ENCODE measurements at regions not wholly inside any gene's neighbourhood (a gene's known extent, or its start where the extent isn't known, plus 50 kb on each side); places are given as distances from the start of the nearest gene placed in this dataset.

GRCh38 chr2:172153156-172153555, 50.5 kb upstream of the DLX2 start:
- DNase-seq, result no peak
- no peaks in the 10 kb centered on the region for H3K9me3 Mint-ChIP-seq
- ATAC-seq, result no peak

GRCh38 chr2:172153757-172154156, 51.1 kb upstream of the DLX2 start:
- H3K9me3 Mint-ChIP-seq, result no peaks in the 10 kb centered on the region
- no peak for ATAC-seq
- H3K27me3 Mint-ChIP-seq (ENCODE audit: low read depth), result peaks cover 27% of the 10 kb centered on the region
- no peak for DNase-seq
- H3K4me3 Mint-ChIP-seq, result no peak overlapping the region
- peaks cover 2% of the 10 kb centered on the region for H3K4me1 Mint-ChIP-seq (ENCODE audit: low read depth)
- H3K36me3 Mint-ChIP-seq (ENCODE audit: insufficient read depth), result no peaks in the 10 kb centered on the region

More at GRCh38 chr2:172153156-172153555, 50.5 kb upstream of the DLX2 start:
- H3K36me3 Mint-ChIP-seq (ENCODE audit: insufficient read depth), result no peaks in the 10 kb centered on the region
- H3K4me3 Mint-ChIP-seq, result no peak overlapping the region
- peaks cover 27% of the 10 kb centered on the region for H3K27me3 Mint-ChIP-seq (ENCODE audit: low read depth)
- peaks cover 2% of the 10 kb centered on the region for H3K4me1 Mint-ChIP-seq (ENCODE audit: low read depth)

- DNase-seq, result no peak
- H3K36me3 Mint-ChIP-seq (ENCODE audit: insufficient read depth), result no peaks in the 10 kb centered on the region
- H3K4me3 Mint-ChIP-seq, result no peak overlapping the region
- peaks cover 2% of the 10 kb centered on the region for H3K4me1 Mint-ChIP-seq (ENCODE audit: low read depth)
- peaks cover 24% of the 10 kb centered on the region for H3K27me3 Mint-ChIP-seq (ENCODE audit: low read depth)
- no peaks in the 10 kb centered on the region for H3K9me3 Mint-ChIP-seq
- no peak for ATAC-seq
Measured at GRCh38 chr2:172155752-172156151, 53.1 kb upstream of the DLX2 start.

- ATAC-seq (no peak), DNase-seq (no peak)
- H3K36me3 Mint-ChIP-seq (ENCODE audit: insufficient read depth), result no peaks in the 10 kb centered on the region
- no peak overlapping the region for H3K4me3 Mint-ChIP-seq
- peaks cover 11% of the 10 kb centered on the region for H3K27me3 Mint-ChIP-seq (ENCODE audit: low read depth)
- H3K4me1 Mint-ChIP-seq (ENCODE audit: low read depth), result no peaks in the 10 kb centered on the region
- H3K9me3 Mint-ChIP-seq, result no peaks in the 10 kb centered on the region
Measured at GRCh38 chr2:172160839-172161238, 58.1 kb upstream of the DLX2 start.

GRCh38 chr2:172162225-172162733, 59.6 kb upstream of the DLX2 start:
- no peak for ATAC-seq

GRCh38 chr2:172162739-172163336, 60.1 kb upstream of the DLX2 start:
- Mint-ChIP-seq H3K4me1 (ENCODE audit: low read depth) (no peaks in the 10 kb centered on the region), H3K9me3 (no peaks in the 10 kb centered on the region), H3K36me3 (ENCODE audit: insufficient read depth) (no peaks in the 10 kb centered on the region), H3K27me3 (ENCODE audit: low read depth) (peaks cover 5% of the 10 kb centered on the region), H3K4me3 (no peak overlapping the region)
- ATAC-seq (no peak), DNase-seq (no peak)

More at GRCh38 chr2:172162225-172162733, 59.6 kb upstream of the DLX2 start:
- Mint-ChIP-seq H3K9me3 (no peaks in the 10 kb centered on the region), H3K4me1 (ENCODE audit: low read depth) (no peaks in the 10 kb centered on the region), H3K36me3 (ENCODE audit: insufficient read depth) (no peaks in the 10 kb centered on the region), H3K4me3 (no peak overlapping the region), H3K27me3 (ENCODE audit: low read depth) (peaks cover 7% of the 10 kb centered on the region)
- no peak for DNase-seq

- no peak for ATAC-seq
Measured at GRCh38 chr2:172168917-172169346, 66.2 kb upstream of the DLX2 start.

GRCh38 chr2:172169611-172170010, 66.9 kb upstream of the DLX2 start:
- Mint-ChIP-seq H3K4me3 (no peak overlapping the region), H3K4me1 (ENCODE audit: low read depth) (peaks cover 5% of the 10 kb centered on the region), H3K9me3 (no peaks in the 10 kb centered on the region), H3K36me3 (ENCODE audit: insufficient read depth) (no peaks in the 10 kb centered on the region), H3K27me3 (ENCODE audit: low read depth) (peaks cover 12% of the 10 kb centered on the region)
- ATAC-seq, result no peak
- DNase-seq, result no peak

More at GRCh38 chr2:172168917-172169346, 66.2 kb upstream of the DLX2 start:
- Mint-ChIP-seq H3K27me3 (ENCODE audit: low read depth) (peaks cover 15% of the 10 kb centered on the region), H3K4me3 (no peak overlapping the region), H3K4me1 (ENCODE audit: low read depth) (peaks cover 5% of the 10 kb centered on the region), H3K9me3 (no peaks in the 10 kb centered on the region), H3K36me3 (ENCODE audit: insufficient read depth) (no peaks in the 10 kb centered on the region)
- DNase-seq, result no peak

- Mint-ChIP-seq H3K36me3 (ENCODE audit: insufficient read depth) (no peaks in the 10 kb centered on the region), H3K4me1 (ENCODE audit: low read depth) (peaks cover 5% of the 10 kb centered on the region), H3K9me3 (peaks cover 8% of the 10 kb centered on the region), H3K4me3 (peak overlapping the region; percentile 68), H3K27me3 (ENCODE audit: low read depth) (peaks cover 10% of the 10 kb centered on the region)
- peak; percentile 54 for DNase-seq
- ATAC-seq, result peak; percentile 99
Measured at GRCh38 chr2:172172513-172173173, 69.9 kb upstream of the DLX2 start.

- H3K27me3 Mint-ChIP-seq (ENCODE audit: low read depth), result peaks cover 10% of the 10 kb centered on the region
Measured at GRCh38 chr2:172173174-172173706, 70.5 kb upstream of the DLX2 start.

GRCh38 chr2:172177581-172177980, 74.9 kb upstream of the DLX2 start:
- Mint-ChIP-seq H3K9me3 (peaks cover 8% of the 10 kb centered on the region), H3K36me3 (ENCODE audit: insufficient read depth) (no peaks in the 10 kb centered on the region), H3K4me3 (no peak overlapping the region), H3K4me1 (ENCODE audit: low read depth) (peaks cover 18% of the 10 kb centered on the region), H3K27me3 (ENCODE audit: low read depth) (peaks cover 7% of the 10 kb centered on the region)
- no peak for DNase-seq
- ATAC-seq, result no peak

More at GRCh38 chr2:172173174-172173706, 70.5 kb upstream of the DLX2 start:
- DNase-seq, result no peak
- H3K4me1 Mint-ChIP-seq (ENCODE audit: low read depth), result peaks cover 5% of the 10 kb centered on the region
- no peaks in the 10 kb centered on the region for H3K36me3 Mint-ChIP-seq (ENCODE audit: insufficient read depth)
- H3K4me3 Mint-ChIP-seq, result peak overlapping the region; percentile 68
- H3K9me3 Mint-ChIP-seq, result peaks cover 8% of the 10 kb centered on the region
- ATAC-seq, result no peak

GRCh38 chr2:172177996-172178395, 75.3 kb upstream of the DLX2 start:
- no peak for ATAC-seq
- peaks cover 8% of the 10 kb centered on the region for H3K9me3 Mint-ChIP-seq
- H3K4me3 Mint-ChIP-seq, result no peak overlapping the region
- no peak for DNase-seq
- peaks cover 7% of the 10 kb centered on the region for H3K27me3 Mint-ChIP-seq (ENCODE audit: low read depth)
- peaks cover 17% of the 10 kb centered on the region for H3K4me1 Mint-ChIP-seq (ENCODE audit: low read depth)
- no peaks in the 10 kb centered on the region for H3K36me3 Mint-ChIP-seq (ENCODE audit: insufficient read depth)

GRCh38 chr2:172179045-172179701, 76.5 kb upstream of the DLX2 start:
- DNase-seq (no peak), ATAC-seq (peak; percentile 43 to 56)
- no peak overlapping the region for H3K4me3 Mint-ChIP-seq

GRCh38 chr2:172181840-172182239, 79.1 kb upstream of the DLX2 start:
- ATAC-seq (no peak), DNase-seq (no peak)
- H3K9me3 Mint-ChIP-seq, result no peaks in the 10 kb centered on the region
- H3K27me3 Mint-ChIP-seq (ENCODE audit: low read depth), result no peaks in the 10 kb centered on the region
- H3K4me3 Mint-ChIP-seq, result no peak overlapping the region
- peaks cover 13% of the 10 kb centered on the region for H3K4me1 Mint-ChIP-seq (ENCODE audit: low read depth)
- no peaks in the 10 kb centered on the region for H3K36me3 Mint-ChIP-seq (ENCODE audit: insufficient read depth)

More at GRCh38 chr2:172179045-172179701, 76.5 kb upstream of the DLX2 start:
- peaks cover 8% of the 10 kb centered on the region for H3K9me3 Mint-ChIP-seq
- no peaks in the 10 kb centered on the region for H3K27me3 Mint-ChIP-seq (ENCODE audit: low read depth)
- no peaks in the 10 kb centered on the region for H3K36me3 Mint-ChIP-seq (ENCODE audit: insufficient read depth)
- peaks cover 13% of the 10 kb centered on the region for H3K4me1 Mint-ChIP-seq (ENCODE audit: low read depth)
